IPS DF 19.7 (cell line): ENCODE measurements at regions not wholly inside any gene's neighbourhood (a gene's known extent, or its start where the extent isn't known, plus 50 kb on each side); places are given as distances from the start of the nearest gene placed in this dataset.
"Not testable (repeated sequence)": the region's sequence is repeated elsewhere in the genome, so short reads cannot be mapped to it uniquely, and the experiment has no call there.

ENCODE experiments used
- DNase-seq: peaks from one replicate; pipeline ENCODE4 v3.0.0-alpha.2; 2013; ENCODE audit warnings: low read depth, low spot score

DNA sequence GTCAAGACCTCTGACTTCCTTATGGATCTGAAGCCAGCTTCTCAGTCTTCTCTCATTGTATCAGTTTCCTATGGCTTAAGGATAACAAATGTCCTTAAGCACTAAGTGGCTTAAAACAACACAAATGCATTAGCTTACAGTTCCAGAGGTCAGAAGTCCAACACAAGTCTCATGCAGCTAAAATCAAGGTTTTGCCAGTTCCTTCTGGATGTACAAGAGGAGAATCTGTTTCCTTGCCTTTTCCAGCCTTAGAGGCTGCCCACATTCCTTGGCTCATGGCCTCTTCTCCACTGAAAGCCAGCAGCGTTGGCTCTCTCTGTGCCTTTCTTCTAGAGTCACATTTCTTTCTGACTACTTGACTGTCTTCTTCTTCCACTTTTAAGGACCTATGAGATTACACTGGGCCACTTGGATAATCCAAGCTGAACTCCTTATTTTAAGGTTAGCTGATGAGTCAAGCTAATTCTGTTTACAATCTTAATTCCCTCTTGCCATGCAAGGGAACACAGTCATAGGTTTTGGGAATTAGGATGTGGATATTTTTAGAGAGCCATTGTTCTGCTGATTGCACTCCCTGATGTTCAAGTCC, 179.0 kb downstream of the BCAS1 start:
- DNase-seq = no peak

- no peak for DNase-seq
Measured at GRCh38 chr20:53890443-53891305, 179.7 kb downstream of the BCAS1 start.

- no peak for DNase-seq
Measured at GRCh38 chr20:53889411-53890148, 180.8 kb downstream of the BCAS1 start.

GRCh38 chr20:53888951-53889350, 181.4 kb downstream of the BCAS1 start:
- DNase-seq = no peak

DNA sequence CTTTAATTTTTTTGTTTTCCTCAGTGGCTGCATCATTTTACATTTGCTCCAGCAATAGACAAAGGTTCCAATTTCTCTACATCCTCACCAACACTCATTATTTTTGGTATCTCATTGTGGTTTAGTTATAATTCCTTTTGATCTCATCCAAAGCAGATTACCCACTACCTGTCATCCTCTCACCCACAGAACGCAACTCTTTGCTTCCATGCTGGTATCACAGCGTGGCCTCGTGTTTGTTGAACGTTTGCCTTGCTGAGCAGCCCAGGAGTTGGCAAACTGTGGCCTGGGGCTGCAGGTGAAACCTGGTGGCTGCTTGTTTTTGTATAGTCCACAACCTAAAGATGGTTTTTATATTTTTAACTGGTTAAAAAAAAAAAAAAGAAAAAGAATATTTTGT, 181.9 kb downstream of the BCAS1 start:
- DNase-seq = no peak

GRCh38 chr20:53887973-53888372, 182.4 kb downstream of the BCAS1 start:
- DNase-seq = no peak

GRCh38 chr20:53884859-53885541, 185.4 kb downstream of the BCAS1 start:
- DNase-seq = no peak

GRCh38 chr20:53883098-53883911, 187.1 kb downstream of the BCAS1 start:
- DNase-seq = no peak

GRCh38 chr20:53882438-53882986, 187.9 kb downstream of the BCAS1 start:
- not testable (repeated sequence) for DNase-seq

DNA sequence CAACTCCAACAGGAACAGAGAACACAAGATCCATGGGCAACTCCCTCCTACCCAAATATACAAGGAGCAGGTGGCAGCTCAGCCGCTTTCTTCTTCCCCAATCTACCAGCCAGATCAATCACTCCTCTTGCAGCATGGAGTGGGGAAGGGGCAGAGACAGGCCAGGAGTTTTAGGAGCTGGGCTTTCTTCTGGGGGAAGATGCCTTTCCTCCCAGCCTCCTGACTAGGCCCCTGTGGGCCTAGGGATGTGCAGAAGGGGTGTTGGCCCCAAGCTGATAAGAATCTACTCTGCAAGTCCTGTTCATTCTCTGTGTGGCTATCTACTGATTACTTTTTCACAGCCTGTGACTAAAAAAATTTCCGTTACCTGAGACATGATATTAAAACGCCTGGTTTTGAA, 189.0 kb downstream of the BCAS1 start:
- DNase-seq = no peak

- DNase-seq = no peak
Measured at GRCh38 chr20:53880108-53880641, 190.2 kb downstream of the BCAS1 start.

GRCh38 chr20:53879048-53879684, 191.2 kb downstream of the BCAS1 start:
- no peak for DNase-seq

- no peak for DNase-seq
Measured at GRCh38 chr20:53878262-53879047, 191.9 kb downstream of the BCAS1 start.

GRCh38 chr20:53876956-53877355, 193.4 kb downstream of the BCAS1 start:
- DNase-seq = no peak

DNA sequence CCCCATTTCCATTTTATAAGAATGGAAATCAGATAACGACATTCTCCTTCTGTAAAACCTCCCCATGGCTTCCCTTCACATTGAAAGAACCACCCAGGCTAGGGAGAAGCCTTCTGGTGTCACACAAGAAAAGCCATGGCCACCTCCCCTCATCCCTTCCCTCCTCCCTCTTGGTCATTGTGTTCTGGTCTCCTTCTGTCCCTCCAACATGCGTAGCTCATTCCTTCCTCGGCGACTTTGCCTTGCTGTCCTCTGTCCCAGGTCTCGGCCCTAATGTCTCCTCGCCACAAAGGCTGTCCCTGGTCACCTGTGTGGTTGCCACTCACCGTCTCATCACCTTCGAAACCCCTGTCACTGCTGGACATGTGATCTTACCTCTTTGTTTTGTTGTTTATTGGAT, 193.9 kb downstream of the BCAS1 start:
- DNase-seq = no peak

DNA sequence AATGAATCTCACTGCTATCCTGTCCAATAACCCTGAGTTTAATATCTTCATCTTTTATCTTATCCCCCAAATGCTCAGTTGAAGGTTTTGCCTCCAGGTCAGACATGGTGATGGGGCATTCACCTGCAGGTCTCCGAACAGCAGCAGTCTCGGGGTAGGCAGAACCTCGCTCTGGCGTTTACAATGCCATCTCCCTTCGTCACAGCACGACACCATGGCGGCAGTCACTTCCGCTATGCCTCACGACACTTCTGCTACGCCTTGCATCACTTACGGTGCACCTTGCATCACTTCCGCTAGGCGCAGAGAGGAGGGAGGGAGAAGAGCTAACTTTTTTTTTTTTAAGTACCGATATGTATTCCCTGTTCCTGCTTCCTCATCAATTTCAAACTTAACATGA, 194.9 kb downstream of the BCAS1 start:
- no peak for DNase-seq

DNA sequence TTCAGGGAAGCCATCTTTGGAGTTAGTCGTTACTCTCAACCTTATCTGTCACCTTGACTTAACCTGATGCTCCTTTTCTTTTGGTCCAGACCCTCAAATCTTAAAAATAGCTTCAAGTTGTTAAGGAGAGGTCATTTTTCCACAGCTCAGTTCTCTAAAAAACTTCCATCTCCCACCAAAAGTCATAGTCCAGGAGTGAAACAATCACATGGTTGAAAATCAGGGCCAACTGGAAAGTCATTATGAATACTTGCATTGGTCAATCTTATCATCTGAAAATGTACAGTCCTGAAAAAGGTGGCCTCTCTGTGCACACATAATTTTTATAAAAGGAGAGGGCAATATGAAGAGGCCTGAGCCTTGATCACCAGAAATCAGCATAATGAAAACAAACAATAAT, 195.7 kb downstream of the BCAS1 start:
- no peak for DNase-seq

GRCh38 chr20:53874104-53874503, 196.3 kb downstream of the BCAS1 start:
- no peak for DNase-seq

GRCh38 chr20:53873230-53873604, 197.2 kb downstream of the BCAS1 start:
- no peak for DNase-seq
